GM04503 (cell line): ENCODE measurements at regions not wholly inside any gene's neighbourhood (a gene's known extent, or its start where the extent isn't known, plus 50 kb on each side); places are given as distances from the start of the nearest gene placed in this dataset.

Experiments
- DNase-seq: peaks from one replicate; pipeline ENCODE4 v3.0.0-alpha.2; 2012; ENCODE audit warnings: low read depth

- no peak for DNase-seq
Measured at GRCh38 chr18:55880617-55881016, 292.6 kb upstream of the TCF4 start.

- no peak for DNase-seq
Measured at GRCh38 chr18:55879331-55879730, 291.3 kb upstream of the TCF4 start.

- no peak for DNase-seq
Measured at GRCh38 chr18:55878224-55878623, 290.2 kb upstream of the TCF4 start.

- DNase-seq: no peak
Measured at GRCh38 chr18:55877321-55877720, 289.3 kb upstream of the TCF4 start.

GRCh38 chr18:55876254-55876653, 288.3 kb upstream of the TCF4 start:
- DNase-seq: no peak

- DNase-seq: no peak
Measured at GRCh38 chr18:55875371-55875901, 287.4 kb upstream of the TCF4 start.

GRCh38 chr18:55869556-55870501, 281.8 kb upstream of the TCF4 start:
- peak; percentile 55 for DNase-seq

- no peak for DNase-seq
Measured at GRCh38 chr18:55868909-55869308, 280.9 kb upstream of the TCF4 start.

- no peak for DNase-seq
Measured at GRCh38 chr18:55866886-55867285, 278.9 kb upstream of the TCF4 start.

- no peak for DNase-seq
Measured at GRCh38 chr18:55866006-55866405, 278.0 kb upstream of the TCF4 start.

GRCh38 chr18:55864281-55864680, 276.3 kb upstream of the TCF4 start:
- no peak for DNase-seq

GRCh38 chr18:55863876-55864275, 275.9 kb upstream of the TCF4 start:
- DNase-seq: peak; percentile 76

GRCh38 chr18:55863391-55863706, 275.4 kb upstream of the TCF4 start:
- DNase-seq: no peak

GRCh38 chr18:55862693-55863390, 274.9 kb upstream of the TCF4 start:
- DNase-seq: no peak

- DNase-seq: no peak
Measured at GRCh38 chr18:55861266-55861665, 273.3 kb upstream of the TCF4 start.

GRCh38 chr18:55858661-55859515, 270.9 kb upstream of the TCF4 start:
- DNase-seq: no peak

- no peak for DNase-seq
Measured at GRCh38 chr18:55857956-55858355, 270.0 kb upstream of the TCF4 start.

GRCh38 chr18:55857409-55857808, 269.4 kb upstream of the TCF4 start:
- no peak for DNase-seq

GRCh38 chr18:55856679-55857078, 268.7 kb upstream of the TCF4 start:
- no peak for DNase-seq

- peak; percentile 67 for DNase-seq
Measured at GRCh38 chr18:55856229-55856628, 268.2 kb upstream of the TCF4 start.

GRCh38 chr18:55853268-55853667, 265.3 kb upstream of the TCF4 start:
- no peak for DNase-seq

GRCh38 chr18:55850904-55851303, 262.9 kb upstream of the TCF4 start:
- no peak for DNase-seq
